SKM-1 (cell line): ENCODE measurements at regions not wholly inside any gene's neighbourhood (a gene's known extent, or its start where the extent isn't known, plus 50 kb on each side); places are given as distances from the start of the nearest gene placed in this dataset.

Experiments used
- DNase-seq: peaks from one replicate; lab custom pipeline; 2025; ENCODE audit not compliant: unreplicated experiment; lab: John Stamatoyannopoulos, UW

- DNase-seq = no peak
Measured at GRCh38 chr9:35540315-35540714, 50.4 kb downstream of the RUSC2 start.

DNA sequence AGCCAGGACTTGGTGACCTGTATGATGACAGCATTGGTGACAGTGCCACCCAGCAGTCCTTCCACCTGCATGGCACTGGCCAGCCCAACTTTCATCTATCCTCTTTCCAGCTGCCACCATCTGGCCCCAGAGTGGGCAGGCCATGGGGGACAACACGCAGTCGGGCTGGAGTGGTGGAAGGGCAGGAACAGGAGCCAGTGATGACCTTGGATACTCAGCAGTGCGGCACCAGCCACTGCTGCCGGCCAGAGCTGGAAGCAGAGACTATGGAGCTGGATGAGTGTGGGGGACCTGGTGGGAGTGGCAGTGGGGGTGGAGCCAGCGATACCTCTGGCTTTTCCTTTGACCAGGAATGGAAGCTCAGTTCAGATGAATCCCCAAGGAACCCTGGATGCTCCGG is 56.9 kb downstream of the RUSC2 start:
- no peak for DNase-seq

GRCh38 chr9:35547889-35548418 is 57.1 kb upstream of the TESK1 start:
- DNase-seq = no peak

DNA sequence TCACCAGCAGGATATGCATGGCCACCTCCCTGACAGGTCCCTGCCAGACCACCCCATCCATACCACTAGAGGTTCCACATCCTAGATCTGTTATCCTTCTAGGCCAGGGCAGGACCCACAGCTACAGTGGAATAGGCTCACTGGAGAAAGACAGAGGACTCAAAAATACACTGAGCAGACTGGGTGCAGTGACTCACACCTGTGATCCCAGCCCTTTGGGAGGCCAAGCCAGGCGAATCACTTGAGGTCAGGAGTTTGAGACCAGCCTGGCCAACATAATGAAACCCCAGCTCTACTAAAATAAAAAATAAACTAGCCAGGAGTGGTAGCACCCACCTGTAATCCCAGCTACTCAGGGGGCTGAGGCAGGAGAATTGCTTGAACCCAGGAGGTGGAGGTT is 56.5 kb upstream of the TESK1 start:
- DNase-seq = no peak

- no peak for DNase-seq
Measured at GRCh38 chr9:35549441-35549840, 55.6 kb upstream of the TESK1 start.

- DNase-seq = no peak
Measured at GRCh38 chr9:35552376-35552775, 52.7 kb upstream of the TESK1 start.

GRCh38 chr9:35552837-35553236 is 52.2 kb upstream of the TESK1 start:
- DNase-seq = no peak

- peak; percentile 31 for DNase-seq
Measured at GRCh38 chr9:35553670-35554543, 51.2 kb upstream of the TESK1 start.

DNA sequence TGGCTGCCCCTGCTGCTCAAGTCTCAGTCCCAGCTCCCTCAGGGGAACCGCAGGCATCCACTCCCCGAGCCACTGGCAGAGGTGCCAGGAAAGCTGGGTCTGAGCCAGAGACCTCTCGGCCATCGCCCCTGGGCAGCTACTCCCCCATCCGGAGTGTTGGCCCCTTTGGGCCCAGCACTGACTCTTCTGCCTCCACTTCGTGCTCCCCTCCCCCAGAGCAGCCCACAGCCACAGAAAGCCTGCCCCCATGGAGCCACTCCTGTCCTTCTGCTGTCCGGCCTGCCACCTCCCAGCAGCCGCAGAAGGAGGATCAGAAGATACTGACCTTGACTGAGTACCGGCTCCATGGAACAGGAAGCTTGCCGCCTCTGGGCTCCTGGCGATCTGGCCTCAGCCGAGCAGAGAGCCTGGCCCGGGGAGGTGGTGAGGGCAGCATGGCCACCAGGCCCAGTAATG is 49.8 kb upstream of the TESK1 start:
- DNase-seq = no peak
